Kidney epithelial cell (primary cell): ENCODE measurements at regions not wholly inside any gene's neighbourhood (a gene's known extent, or its start where the extent isn't known, plus 50 kb on each side); places are given as distances from the start of the nearest gene placed in this dataset.
"Not testable (repeated sequence)": the region's sequence is repeated elsewhere in the genome, so short reads cannot be mapped to it uniquely, and the experiment has no call there.

Source experiments
- DNase-seq: peaks from one replicate; pipeline ENCODE4 v3.0.0-alpha.2; 2010; ENCODE audit warnings: low read depth
- H3K27me3 ChIP-seq: 2 replicates; pipeline ENCODE4 v1.6.0; 2011; ENCODE audit warnings: low read length; ENCODE audit not compliant: control insufficient read depth, insufficient read depth
- H3K36me3 ChIP-seq: 2 replicates; pipeline ENCODE4 v1.5.1; 2011; ENCODE audit warnings: low read length; ENCODE audit not compliant: control insufficient read depth, insufficient read depth
- H3K4me3 ChIP-seq: 2 replicates; pipeline ENCODE4 v1.5.1; 2011; ENCODE audit warnings: low read depth, mild to moderate bottlenecking, control low read depth, low read length
- TF ChIP-seq, protein P1 (sequence below): IDR thresholded peaks from 2 replicates; pipeline ENCODE4 v1.5.1; 2011; ENCODE audit warnings: mild to moderate bottlenecking, moderate library complexity, low read length, control low read depth, inconsistent platforms; ENCODE audit not compliant: insufficient read depth, poor library complexity, severe bottlenecking

DNA sequence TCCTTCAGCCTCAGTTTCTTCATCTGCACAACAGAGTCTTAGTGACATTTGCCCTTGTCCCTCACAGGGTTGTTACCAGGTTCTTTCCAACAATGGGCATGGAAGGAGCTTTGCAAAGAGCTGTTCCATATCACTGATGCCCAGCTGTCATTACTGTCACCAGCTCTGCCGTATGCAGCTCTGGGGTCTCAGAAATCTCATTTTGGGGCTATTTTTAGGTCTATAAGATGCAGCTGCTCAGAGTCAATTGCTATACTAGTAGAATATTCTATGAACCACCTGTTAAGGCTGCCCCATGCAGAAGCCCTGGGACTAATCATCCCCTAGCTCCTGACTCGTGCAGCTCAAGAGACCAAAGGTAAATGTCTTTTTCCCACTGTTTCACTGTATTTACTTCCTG, 105.1 kb upstream of the TNPO1 start:
- TF ChIP-seq, protein P1, sequence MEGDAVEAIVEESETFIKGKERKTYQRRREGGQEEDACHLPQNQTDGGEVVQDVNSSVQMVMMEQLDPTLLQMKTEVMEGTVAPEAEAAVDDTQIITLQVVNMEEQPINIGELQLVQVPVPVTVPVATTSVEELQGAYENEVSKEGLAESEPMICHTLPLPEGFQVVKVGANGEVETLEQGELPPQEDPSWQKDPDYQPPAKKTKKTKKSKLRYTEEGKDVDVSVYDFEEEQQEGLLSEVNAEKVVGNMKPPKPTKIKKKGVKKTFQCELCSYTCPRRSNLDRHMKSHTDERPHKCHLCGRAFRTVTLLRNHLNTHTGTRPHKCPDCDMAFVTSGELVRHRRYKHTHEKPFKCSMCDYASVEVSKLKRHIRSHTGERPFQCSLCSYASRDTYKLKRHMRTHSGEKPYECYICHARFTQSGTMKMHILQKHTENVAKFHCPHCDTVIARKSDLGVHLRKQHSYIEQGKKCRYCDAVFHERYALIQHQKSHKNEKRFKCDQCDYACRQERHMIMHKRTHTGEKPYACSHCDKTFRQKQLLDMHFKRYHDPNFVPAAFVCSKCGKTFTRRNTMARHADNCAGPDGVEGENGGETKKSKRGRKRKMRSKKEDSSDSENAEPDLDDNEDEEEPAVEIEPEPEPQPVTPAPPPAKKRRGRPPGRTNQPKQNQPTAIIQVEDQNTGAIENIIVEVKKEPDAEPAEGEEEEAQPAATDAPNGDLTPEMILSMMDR: no peak
- no peaks in the 10 kb centered on the region for H3K36me3 ChIP-seq
- H3K27me3 ChIP-seq: peaks cover 4% of the 10 kb centered on the region
- DNase-seq: no peak
- H3K4me3 ChIP-seq: no peak overlapping the region

DNA sequence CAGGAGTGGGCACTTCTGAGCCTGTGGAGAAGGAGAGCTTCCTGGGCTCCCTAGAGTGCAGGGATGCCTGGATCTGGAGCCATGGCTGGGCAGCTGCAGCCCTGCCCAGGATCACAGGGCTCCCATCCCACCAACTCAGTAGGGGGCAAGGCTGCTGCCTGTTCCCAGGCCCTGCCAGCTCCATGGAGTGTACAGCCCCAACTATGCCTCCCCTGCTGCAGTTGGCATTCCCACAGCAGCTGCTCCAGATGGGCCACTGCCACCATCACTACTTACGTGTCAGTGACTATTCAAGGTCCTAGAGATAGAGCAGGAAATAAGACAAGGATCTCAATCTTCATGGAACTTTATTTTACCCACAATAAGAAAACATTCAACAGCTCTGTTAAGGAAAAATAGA, 107.1 kb upstream of the TNPO1 start:
- Histone ChIP-seq H3K27me3 (peaks cover 4% of the 10 kb centered on the region), H3K36me3 (no peaks in the 10 kb centered on the region), H3K4me3 (no peak overlapping the region)
- TF ChIP-seq, protein P1: no peak
- DNase-seq: no peak

GRCh38 chr5:72705178-72705577, 111.3 kb upstream of the TNPO1 start:
- no peak for DNase-seq
- TF ChIP-seq, protein P1: no peak

GRCh38 chr5:72703876-72704275, 112.6 kb upstream of the TNPO1 start:
- TF ChIP-seq, protein P1: no peak
- Histone ChIP-seq H3K36me3 (no peaks in the 10 kb centered on the region), H3K27me3 (no peaks in the 10 kb centered on the region), H3K4me3 (no peak overlapping the region)
- no peak for DNase-seq

More at GRCh38 chr5:72705178-72705577, 111.3 kb upstream of the TNPO1 start:
- no peak overlapping the region for H3K4me3 ChIP-seq
- no peaks in the 10 kb centered on the region for H3K27me3 ChIP-seq
- H3K36me3 ChIP-seq: no peaks in the 10 kb centered on the region

GRCh38 chr5:72702881-72703434, 113.5 kb upstream of the TNPO1 start:
- no peaks in the 10 kb centered on the region for H3K36me3 ChIP-seq
- H3K4me3 ChIP-seq: no peak overlapping the region
- no peaks in the 10 kb centered on the region for H3K27me3 ChIP-seq
- TF ChIP-seq, protein P1: no peak
- no peak for DNase-seq

GRCh38 chr5:72702105-72702504, 114.4 kb upstream of the TNPO1 start:
- H3K36me3 ChIP-seq, H3K4me3 ChIP-seq, DNase-seq, H3K27me3 ChIP-seq: not testable (repeated sequence)

- Histone ChIP-seq H3K27me3 (no peaks in the 10 kb centered on the region), H3K4me3 (no peak overlapping the region), H3K36me3 (no peaks in the 10 kb centered on the region)
- TF ChIP-seq, protein P1: no peak
- DNase-seq: no peak
Observed at GRCh38 chr5:72698481-72698880, 118.0 kb upstream of the TNPO1 start.
